WI38 (cell line): ENCODE measurements at regions not wholly inside any gene's neighbourhood (a gene's known extent, or its start where the extent isn't known, plus 50 kb on each side); places are given as distances from the start of the nearest gene placed in this dataset.

Source experiments
- H3K4me3 ChIP-seq: 2 replicates; pipeline ENCODE4 v1.5.1; 2011; ENCODE audit warnings: low read depth, mild to moderate bottlenecking, control low read depth, low read length
- CTCF ChIP-seq: IDR thresholded peaks from 2 replicates; pipeline ENCODE4 v1.5.1; 2012; ENCODE audit warnings: low read depth, mild to moderate bottlenecking, control low read depth, low read length

GRCh38 chr13:73248154-73248553, 189.3 kb downstream of the KLF5 start:
- no peak overlapping the region for H3K4me3 ChIP-seq
- TF ChIP-seq CTCF = no peak

- TF ChIP-seq CTCF = no peak
- no peak overlapping the region for H3K4me3 ChIP-seq
Observed at GRCh38 chr13:73245246-73245645, 186.4 kb downstream of the KLF5 start.

- TF ChIP-seq CTCF = no peak
- H3K4me3 ChIP-seq = no peak overlapping the region
Observed at GRCh38 chr13:73244467-73244866, 185.7 kb downstream of the KLF5 start.

GRCh38 chr13:73242515-73243015, 183.8 kb downstream of the KLF5 start:
- TF ChIP-seq CTCF = no peak
- H3K4me3 ChIP-seq = no peak overlapping the region

- H3K4me3 ChIP-seq = no peak overlapping the region
- no peak for TF ChIP-seq CTCF
Observed at GRCh38 chr13:73240193-73240592, 181.4 kb downstream of the KLF5 start.

- TF ChIP-seq CTCF = no peak
- H3K4me3 ChIP-seq = no peak overlapping the region
Observed at GRCh38 chr13:73235385-73235784, 176.6 kb downstream of the KLF5 start.

GRCh38 chr13:73231471-73231870, 172.7 kb downstream of the KLF5 start:
- H3K4me3 ChIP-seq = no peak overlapping the region
- TF ChIP-seq CTCF = no peak
